WTC11 (cell line): ENCODE measurements at regions not wholly inside any gene's neighbourhood (a gene's known extent, or its start where the extent isn't known, plus 50 kb on each side); places are given as distances from the start of the nearest gene placed in this dataset.

Experiments used
- ATAC-seq: fragments of 200-7000 bp; cut with Tn5 transposase; 2 replicates; pipeline ENCODE4 v1.10.0; 2021; ENCODE audit warnings: mild to moderate bottlenecking, moderate library complexity
- CTCF ChIA-PET: fragments of 300-600 bp; sonication (Branson Sonifier 250); formaldehyde crosslinking; loops from one replicate; lab custom pipeline; 2021; ENCODE audit warnings: antibody characterized with exemption; lab: Charles Lee
- POLR2A ChIA-PET: fragments of 350-600 bp; sonication (Branson Sonifier 250); formaldehyde crosslinking; loops from one replicate; lab custom pipeline; 2021; ENCODE audit warnings: antibody characterized with exemption; lab: Charles Lee
- DNase-seq: peaks from one replicate; pipeline ENCODE4 v3.0.0; 2021; ENCODE audit warnings: low spot score
- H3K27ac Mint-ChIP-seq: 2 replicates; pipeline ENCODE4 v1.8.0; 2021; ENCODE audit warnings: mixed read lengths
- H3K27me3 Mint-ChIP-seq: 2 replicates; pipeline ENCODE4 v1.8.0; 2021; ENCODE audit warnings: low read depth, mild to moderate bottlenecking, moderate library complexity, mixed read lengths
- H3K36me3 Mint-ChIP-seq: 2 replicates; pipeline ENCODE4 v1.8.0; 2021; ENCODE audit warnings: mixed read lengths
- H3K4me1 Mint-ChIP-seq: 2 replicates; pipeline ENCODE4 v1.8.0; 2022; ENCODE audit warnings: mixed read lengths
- H3K4me3 Mint-ChIP-seq: 2 replicates; pipeline ENCODE4 v1.8.0; 2021; ENCODE audit warnings: mild to moderate bottlenecking, moderate library complexity, mixed read lengths
- H3K9me3 Mint-ChIP-seq: 2 replicates; pipeline ENCODE4 v1.8.0; 2021; ENCODE audit warnings: mixed read lengths
- CREM ChIP-seq: sonication (generic); formaldehyde crosslinking; IDR thresholded peaks from 2 replicates; pipeline ENCODE4 v1.8.1; 2022; ENCODE audit warnings: mild to moderate bottlenecking, missing genetic modification reagents, moderate library complexity
- NFE2L1 ChIP-seq: sonication (generic); formaldehyde crosslinking; IDR thresholded peaks from 2 replicates; pipeline ENCODE4 v1.8.1; 2023; ENCODE audit warnings: missing genetic modification reagents
- NR1H2 ChIP-seq: sonication (generic); formaldehyde crosslinking; IDR thresholded peaks from 2 replicates; pipeline ENCODE4 v1.9.0; 2021; ENCODE audit warnings: mild to moderate bottlenecking, moderate library complexity, missing genetic modification reagents
- PRRX2 ChIP-seq: fragments of 250-450 bp; sonication (Bioruptor Pico); IDR thresholded peaks from 2 replicates; pipeline ENCODE4 v1.8.0; 2021; ENCODE audit warnings: mild to moderate bottlenecking
- SP1 ChIP-seq: sonication (generic); formaldehyde crosslinking; conservative IDR thresholded peaks from 2 replicates; pipeline ENCODE4 v1.8.1; 2022; ENCODE audit warnings: missing genetic modification reagents
- ZNF121 ChIP-seq: sonication (generic); formaldehyde crosslinking; IDR thresholded peaks from 2 replicates; pipeline ENCODE4 v1.8.0; 2023; ENCODE audit warnings: missing genetic modification reagents
- TF ChIP-seq, protein P1 (sequence below): sonication (generic); formaldehyde crosslinking; IDR thresholded peaks from 2 replicates; pipeline ENCODE4 v1.8.0; 2022; ENCODE audit warnings: missing genetic modification reagents
- TF ChIP-seq, protein P2 (sequence below): sonication (generic); formaldehyde crosslinking; IDR thresholded peaks from 2 replicates; pipeline ENCODE4 v1.8.0; 2023; ENCODE audit warnings: mild to moderate bottlenecking, missing genetic modification reagents
- TF ChIP-seq, protein P3 (sequence below): sonication (generic); formaldehyde crosslinking; IDR thresholded peaks from 2 replicates; pipeline ENCODE4 v1.8.1; 2023; ENCODE audit warnings: mild to moderate bottlenecking, missing genetic modification reagents
- TF ChIP-seq, protein P4 (sequence below): sonication (generic); formaldehyde crosslinking; IDR thresholded peaks from 2 replicates; pipeline ENCODE4 v1.8.1; 2023; ENCODE audit warnings: mild to moderate bottlenecking, moderate library complexity, missing genetic modification reagents
- TF ChIP-seq, protein P5 (sequence below): fragments of 250-450 bp; sonication (Bioruptor Pico); IDR thresholded peaks from 2 replicates; pipeline ENCODE4 v2.1.2; 2022; ENCODE audit warnings: mild to moderate bottlenecking, moderate library complexity
- TF ChIP-seq, protein P6 (sequence below): fragments of 250-450 bp; sonication (Bioruptor Pico); conservative IDR thresholded peaks from 2 replicates; pipeline ENCODE4 v1.9.0; 2021; ENCODE audit warnings: mild to moderate bottlenecking

DNA sequence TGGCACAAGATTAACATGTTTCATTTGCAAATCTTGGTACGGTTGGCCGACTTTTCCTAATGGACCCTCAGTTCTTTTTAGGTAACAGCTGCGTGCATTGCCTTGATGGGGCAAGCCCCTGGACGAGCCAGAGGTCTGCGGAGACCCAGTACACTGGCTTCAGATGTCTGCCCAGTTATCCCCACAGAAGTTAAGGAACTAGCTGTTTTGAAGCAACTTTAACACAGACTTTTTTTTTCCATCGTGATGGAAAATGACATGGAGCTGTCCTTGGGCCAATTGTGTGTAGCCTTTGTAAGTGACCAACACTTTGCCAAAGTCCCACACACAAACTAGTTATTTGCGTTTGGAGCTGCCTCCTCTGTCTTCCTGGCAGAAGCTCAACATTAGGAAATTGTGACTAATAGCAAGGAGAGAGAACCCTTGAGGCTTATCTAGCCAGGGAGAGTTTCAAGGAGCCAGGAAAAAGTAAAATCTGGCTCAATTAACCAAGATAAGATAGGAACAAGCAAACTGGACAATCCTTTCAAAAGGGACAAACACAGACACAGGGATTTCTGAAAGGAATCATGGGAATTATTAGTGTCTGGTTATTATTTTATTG, 99.6 kb upstream of the BMPER start:
- CTCF ChIA-PET, result interaction anchor here (1.3 to 2.0 kb wide), 4 partner anchors 48 to 127 kb away, joined by 4 to 7 read pairs (median 6); no protein-coding TSS in a partner anchor
- no peaks in the 10 kb centered on the region for H3K36me3 Mint-ChIP-seq
- peaks cover 10% of the 10 kb centered on the region for H3K4me1 Mint-ChIP-seq
- DNase-seq (no peak), ATAC-seq (no peak)
- no peaks in the 10 kb centered on the region for H3K27me3 Mint-ChIP-seq
- peaks cover 6% of the 10 kb centered on the region for H3K9me3 Mint-ChIP-seq
- H3K4me3 Mint-ChIP-seq, result no peak overlapping the region
- POLR2A ChIA-PET, result no interaction called here
- H3K27ac Mint-ChIP-seq, result no peak overlapping the region
- TF ChIP-seq, protein P1, sequence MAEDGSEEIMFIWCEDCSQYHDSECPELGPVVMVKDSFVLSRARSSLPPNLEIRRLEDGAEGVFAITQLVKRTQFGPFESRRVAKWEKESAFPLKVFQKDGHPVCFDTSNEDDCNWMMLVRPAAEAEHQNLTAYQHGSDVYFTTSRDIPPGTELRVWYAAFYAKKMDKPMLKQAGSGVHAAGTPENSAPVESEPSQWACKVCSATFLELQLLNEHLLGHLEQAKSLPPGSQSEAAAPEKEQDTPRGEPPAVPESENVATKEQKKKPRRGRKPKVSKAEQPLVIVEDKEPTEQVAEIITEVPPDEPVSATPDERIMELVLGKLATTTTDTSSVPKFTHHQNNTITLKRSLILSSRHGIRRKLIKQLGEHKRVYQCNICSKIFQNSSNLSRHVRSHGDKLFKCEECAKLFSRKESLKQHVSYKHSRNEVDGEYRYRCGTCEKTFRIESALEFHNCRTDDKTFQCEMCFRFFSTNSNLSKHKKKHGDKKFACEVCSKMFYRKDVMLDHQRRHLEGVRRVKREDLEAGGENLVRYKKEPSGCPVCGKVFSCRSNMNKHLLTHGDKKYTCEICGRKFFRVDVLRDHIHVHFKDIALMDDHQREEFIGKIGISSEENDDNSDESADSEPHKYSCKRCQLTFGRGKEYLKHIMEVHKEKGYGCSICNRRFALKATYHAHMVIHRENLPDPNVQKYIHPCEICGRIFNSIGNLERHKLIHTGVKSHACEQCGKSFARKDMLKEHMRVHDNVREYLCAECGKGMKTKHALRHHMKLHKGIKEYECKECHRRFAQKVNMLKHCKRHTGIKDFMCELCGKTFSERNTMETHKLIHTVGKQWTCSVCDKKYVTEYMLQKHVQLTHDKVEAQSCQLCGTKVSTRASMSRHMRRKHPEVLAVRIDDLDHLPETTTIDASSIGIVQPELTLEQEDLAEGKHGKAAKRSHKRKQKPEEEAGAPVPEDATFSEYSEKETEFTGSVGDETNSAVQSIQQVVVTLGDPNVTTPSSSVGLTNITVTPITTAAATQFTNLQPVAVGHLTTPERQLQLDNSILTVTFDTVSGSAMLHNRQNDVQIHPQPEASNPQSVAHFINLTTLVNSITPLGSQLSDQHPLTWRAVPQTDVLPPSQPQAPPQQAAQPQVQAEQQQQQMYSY (CRISPR knock-in tag), result no peak
- TF ChIP-seq, protein P2, sequence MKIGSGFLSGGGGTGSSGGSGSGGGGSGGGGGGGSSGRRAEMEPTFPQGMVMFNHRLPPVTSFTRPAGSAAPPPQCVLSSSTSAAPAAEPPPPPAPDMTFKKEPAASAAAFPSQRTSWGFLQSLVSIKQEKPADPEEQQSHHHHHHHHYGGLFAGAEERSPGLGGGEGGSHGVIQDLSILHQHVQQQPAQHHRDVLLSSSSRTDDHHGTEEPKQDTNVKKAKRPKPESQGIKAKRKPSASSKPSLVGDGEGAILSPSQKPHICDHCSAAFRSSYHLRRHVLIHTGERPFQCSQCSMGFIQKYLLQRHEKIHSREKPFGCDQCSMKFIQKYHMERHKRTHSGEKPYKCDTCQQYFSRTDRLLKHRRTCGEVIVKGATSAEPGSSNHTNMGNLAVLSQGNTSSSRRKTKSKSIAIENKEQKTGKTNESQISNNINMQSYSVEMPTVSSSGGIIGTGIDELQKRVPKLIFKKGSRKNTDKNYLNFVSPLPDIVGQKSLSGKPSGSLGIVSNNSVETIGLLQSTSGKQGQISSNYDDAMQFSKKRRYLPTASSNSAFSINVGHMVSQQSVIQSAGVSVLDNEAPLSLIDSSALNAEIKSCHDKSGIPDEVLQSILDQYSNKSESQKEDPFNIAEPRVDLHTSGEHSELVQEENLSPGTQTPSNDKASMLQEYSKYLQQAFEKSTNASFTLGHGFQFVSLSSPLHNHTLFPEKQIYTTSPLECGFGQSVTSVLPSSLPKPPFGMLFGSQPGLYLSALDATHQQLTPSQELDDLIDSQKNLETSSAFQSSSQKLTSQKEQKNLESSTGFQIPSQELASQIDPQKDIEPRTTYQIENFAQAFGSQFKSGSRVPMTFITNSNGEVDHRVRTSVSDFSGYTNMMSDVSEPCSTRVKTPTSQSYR (CRISPR knock-in tag), result no peak
- no peak for TF ChIP-seq SP1 (CRISPR knock-in tag)
- TF ChIP-seq CREM (CRISPR knock-in tag), result no peak
- TF ChIP-seq, protein P3, sequence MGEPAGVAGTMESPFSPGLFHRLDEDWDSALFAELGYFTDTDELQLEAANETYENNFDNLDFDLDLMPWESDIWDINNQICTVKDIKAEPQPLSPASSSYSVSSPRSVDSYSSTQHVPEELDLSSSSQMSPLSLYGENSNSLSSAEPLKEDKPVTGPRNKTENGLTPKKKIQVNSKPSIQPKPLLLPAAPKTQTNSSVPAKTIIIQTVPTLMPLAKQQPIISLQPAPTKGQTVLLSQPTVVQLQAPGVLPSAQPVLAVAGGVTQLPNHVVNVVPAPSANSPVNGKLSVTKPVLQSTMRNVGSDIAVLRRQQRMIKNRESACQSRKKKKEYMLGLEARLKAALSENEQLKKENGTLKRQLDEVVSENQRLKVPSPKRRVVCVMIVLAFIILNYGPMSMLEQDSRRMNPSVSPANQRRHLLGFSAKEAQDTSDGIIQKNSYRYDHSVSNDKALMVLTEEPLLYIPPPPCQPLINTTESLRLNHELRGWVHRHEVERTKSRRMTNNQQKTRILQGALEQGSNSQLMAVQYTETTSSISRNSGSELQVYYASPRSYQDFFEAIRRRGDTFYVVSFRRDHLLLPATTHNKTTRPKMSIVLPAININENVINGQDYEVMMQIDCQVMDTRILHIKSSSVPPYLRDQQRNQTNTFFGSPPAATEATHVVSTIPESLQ (CRISPR knock-in tag), result no peak
- TF ChIP-seq NFE2L1 (CRISPR knock-in tag), result no peak
- TF ChIP-seq, protein P4, sequence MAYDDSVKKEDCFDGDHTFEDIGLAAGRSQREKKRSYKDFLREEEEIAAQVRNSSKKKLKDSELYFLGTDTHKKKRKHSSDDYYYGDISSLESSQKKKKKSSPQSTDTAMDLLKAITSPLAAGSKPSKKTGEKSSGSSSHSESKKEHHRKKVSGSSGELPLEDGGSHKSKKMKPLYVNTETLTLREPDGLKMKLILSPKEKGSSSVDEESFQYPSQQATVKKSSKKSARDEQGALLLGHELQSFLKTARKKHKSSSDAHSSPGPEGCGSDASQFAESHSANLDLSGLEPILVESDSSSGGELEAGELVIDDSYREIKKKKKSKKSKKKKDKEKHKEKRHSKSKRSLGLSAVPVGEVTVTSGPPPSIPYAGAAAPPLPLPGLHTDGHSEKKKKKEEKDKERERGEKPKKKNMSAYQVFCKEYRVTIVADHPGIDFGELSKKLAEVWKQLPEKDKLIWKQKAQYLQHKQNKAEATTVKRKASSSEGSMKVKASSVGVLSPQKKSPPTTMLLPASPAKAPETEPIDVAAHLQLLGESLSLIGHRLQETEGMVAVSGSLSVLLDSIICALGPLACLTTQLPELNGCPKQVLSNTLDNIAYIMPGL (CRISPR knock-in tag), result no peak
- TF ChIP-seq, protein P5, sequence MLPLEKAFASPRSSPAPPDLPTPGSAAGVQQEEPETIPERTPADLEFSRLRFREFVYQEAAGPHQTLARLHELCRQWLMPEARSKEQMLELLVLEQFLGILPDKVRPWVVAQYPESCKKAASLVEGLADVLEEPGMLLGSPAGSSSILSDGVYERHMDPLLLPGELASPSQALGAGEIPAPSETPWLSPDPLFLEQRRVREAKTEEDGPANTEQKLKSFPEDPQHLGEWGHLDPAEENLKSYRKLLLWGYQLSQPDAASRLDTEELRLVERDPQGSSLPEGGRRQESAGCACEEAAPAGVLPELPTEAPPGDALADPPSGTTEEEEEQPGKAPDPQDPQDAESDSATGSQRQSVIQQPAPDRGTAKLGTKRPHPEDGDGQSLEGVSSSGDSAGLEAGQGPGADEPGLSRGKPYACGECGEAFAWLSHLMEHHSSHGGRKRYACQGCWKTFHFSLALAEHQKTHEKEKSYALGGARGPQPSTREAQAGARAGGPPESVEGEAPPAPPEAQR (CRISPR knock-in tag), result no peak
- TF ChIP-seq, protein P6, sequence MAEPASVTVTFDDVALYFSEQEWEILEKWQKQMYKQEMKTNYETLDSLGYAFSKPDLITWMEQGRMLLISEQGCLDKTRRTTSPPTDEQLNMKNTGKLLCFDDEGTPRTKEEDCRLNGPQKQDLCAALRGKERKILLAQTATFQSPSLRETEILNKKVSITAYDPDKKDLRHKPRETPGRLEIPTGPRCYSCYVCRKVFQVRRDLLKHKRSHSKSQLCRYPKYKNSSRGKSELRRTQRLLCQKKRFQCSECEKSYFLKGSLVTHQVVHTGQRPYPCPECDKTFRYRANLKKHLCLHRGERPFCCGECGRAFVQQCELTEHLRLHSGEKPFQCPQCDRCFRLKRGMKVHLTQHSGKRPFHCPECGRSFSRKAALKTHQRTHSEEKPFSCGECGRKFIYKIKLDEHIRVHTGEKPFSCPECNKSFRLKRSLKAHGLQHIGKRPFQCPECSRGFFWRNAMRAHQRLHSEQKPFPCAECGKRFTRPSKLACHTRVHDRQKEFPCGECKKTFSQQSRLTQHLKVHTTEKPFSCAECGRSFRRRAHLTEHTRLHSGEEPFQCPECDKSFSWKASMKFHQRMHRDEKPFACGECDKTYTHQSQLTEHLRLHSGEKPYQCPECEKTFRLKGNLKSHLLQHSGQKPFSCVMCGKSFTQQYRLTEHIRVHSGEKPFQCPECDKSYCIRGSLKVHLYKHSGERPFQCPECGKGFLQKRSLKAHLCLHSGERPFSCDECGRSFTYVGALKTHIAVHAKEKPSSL (CRISPR knock-in tag), result no peak
- TF ChIP-seq NR1H2 (CRISPR knock-in tag), result no peak
- TF ChIP-seq ZNF121 (CRISPR knock-in tag), result no peak
- TF ChIP-seq PRRX2, result no peak
- TF ChIP-seq, all 79 proteins: peak for 0
